ENCODE measurements at regions not wholly inside any gene's neighbourhood (a gene's known extent, or its start where the extent isn't known, plus 50 kb on each side); places are given as distances from the start of the nearest gene placed in this dataset.

DNA sequence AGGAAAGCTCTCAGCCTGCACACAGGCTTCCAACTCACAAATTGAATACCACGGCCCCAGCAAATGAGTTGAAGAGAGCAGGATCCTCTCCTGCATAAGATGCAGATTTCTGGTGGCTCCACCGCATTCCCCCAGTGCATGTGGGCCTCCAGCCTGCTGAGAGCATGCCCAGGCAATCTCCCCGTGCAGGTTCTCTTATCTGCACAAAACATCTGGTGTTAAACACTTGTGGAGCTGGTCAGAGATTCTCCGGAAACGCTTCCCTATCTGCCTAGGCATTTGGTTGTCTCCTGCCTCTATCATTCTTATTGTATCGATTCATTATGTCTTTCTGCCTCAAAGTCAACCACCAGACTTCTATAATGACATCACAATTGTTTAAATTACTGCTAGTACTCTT, 1349.0 kb upstream of the B3GALT2 start:
- H3K27me3 ChIP-seq (ENCODE audit: control insufficient read depth, insufficient read depth, low read length), result no peaks in the 10 kb centered on the region
- no peaks in the 10 kb centered on the region for H3K36me3 ChIP-seq (ENCODE audit: control insufficient read depth, insufficient read depth, low read length)
- no peaks in the 10 kb centered on the region for H3K4me1 ChIP-seq (ENCODE audit: control insufficient read depth, insufficient read depth, low read length)
- H3K4me3 ChIP-seq (ENCODE audit: low read length), result no peak overlapping the region
- no peaks in the 10 kb centered on the region for H3K9me3 ChIP-seq (ENCODE audit: control insufficient read depth, low read length)
- no peak overlapping the region for H3K9ac ChIP-seq (ENCODE audit: low read length)

GRCh38 chr1:194534784-194535183, 1348.4 kb upstream of the B3GALT2 start:
- Histone ChIP-seq H3K4me3 (ENCODE audit: low read length) (no peak overlapping the region), H3K36me3 (ENCODE audit: control insufficient read depth, insufficient read depth, low read length) (no peaks in the 10 kb centered on the region), H3K4me1 (ENCODE audit: control insufficient read depth, insufficient read depth, low read length) (no peaks in the 10 kb centered on the region), H3K27me3 (ENCODE audit: control insufficient read depth, insufficient read depth, low read length) (no peaks in the 10 kb centered on the region), H3K9ac (ENCODE audit: low read length) (no peak overlapping the region), H3K9me3 (ENCODE audit: control insufficient read depth, low read length) (no peaks in the 10 kb centered on the region)

GRCh38 chr1:194533641-194534040, 1347.2 kb upstream of the B3GALT2 start:
- no peaks in the 10 kb centered on the region for H3K9me3 ChIP-seq (ENCODE audit: control insufficient read depth, low read length)

GRCh38 chr1:194517567-194517966, 1331.2 kb upstream of the B3GALT2 start:
- Histone ChIP-seq H3K9ac (ENCODE audit: low read length) (no peak overlapping the region), H3K9me3 (ENCODE audit: control insufficient read depth, low read length) (no peaks in the 10 kb centered on the region), H3K36me3 (ENCODE audit: control insufficient read depth, insufficient read depth, low read length) (no peaks in the 10 kb centered on the region), H3K4me3 (ENCODE audit: low read length) (no peak overlapping the region), H3K27me3 (ENCODE audit: control insufficient read depth, insufficient read depth, low read length) (no peaks in the 10 kb centered on the region), H3K4me1 (ENCODE audit: control insufficient read depth, insufficient read depth, low read length) (no peaks in the 10 kb centered on the region)

More at GRCh38 chr1:194533641-194534040, 1347.2 kb upstream of the B3GALT2 start:
- no peaks in the 10 kb centered on the region for H3K27me3 ChIP-seq (ENCODE audit: control insufficient read depth, insufficient read depth, low read length)
- H3K4me1 ChIP-seq (ENCODE audit: control insufficient read depth, insufficient read depth, low read length), result no peaks in the 10 kb centered on the region
- H3K4me3 ChIP-seq (ENCODE audit: low read length), result no peak overlapping the region
- no peaks in the 10 kb centered on the region for H3K36me3 ChIP-seq (ENCODE audit: control insufficient read depth, insufficient read depth, low read length)
- H3K9ac ChIP-seq (ENCODE audit: low read length), result no peak overlapping the region

GRCh38 chr1:194515916-194516315, 1329.5 kb upstream of the B3GALT2 start:
- no peaks in the 10 kb centered on the region for H3K9me3 ChIP-seq (ENCODE audit: control insufficient read depth, low read length)
- no peaks in the 10 kb centered on the region for H3K27me3 ChIP-seq (ENCODE audit: control insufficient read depth, insufficient read depth, low read length)
- no peaks in the 10 kb centered on the region for H3K4me1 ChIP-seq (ENCODE audit: control insufficient read depth, insufficient read depth, low read length)
- H3K9ac ChIP-seq (ENCODE audit: low read length), result no peak overlapping the region
- H3K36me3 ChIP-seq (ENCODE audit: control insufficient read depth, insufficient read depth, low read length), result no peaks in the 10 kb centered on the region
- no peak overlapping the region for H3K4me3 ChIP-seq (ENCODE audit: low read length)

GRCh38 chr1:194512957-194513356, 1326.5 kb upstream of the B3GALT2 start:
- Histone ChIP-seq H3K27me3 (ENCODE audit: control insufficient read depth, insufficient read depth, low read length) (no peaks in the 10 kb centered on the region), H3K9me3 (ENCODE audit: control insufficient read depth, low read length) (no peaks in the 10 kb centered on the region), H3K9ac (ENCODE audit: low read length) (no peak overlapping the region), H3K4me3 (ENCODE audit: low read length) (no peak overlapping the region), H3K36me3 (ENCODE audit: control insufficient read depth, insufficient read depth, low read length) (no peaks in the 10 kb centered on the region), H3K4me1 (ENCODE audit: control insufficient read depth, insufficient read depth, low read length) (no peaks in the 10 kb centered on the region)

GRCh38 chr1:194512345-194512744, 1325.9 kb upstream of the B3GALT2 start:
- no peak overlapping the region for H3K4me3 ChIP-seq (ENCODE audit: low read length)
- no peaks in the 10 kb centered on the region for H3K9me3 ChIP-seq (ENCODE audit: control insufficient read depth, low read length)
- no peak overlapping the region for H3K9ac ChIP-seq (ENCODE audit: low read length)
- H3K27me3 ChIP-seq (ENCODE audit: control insufficient read depth, insufficient read depth, low read length), result no peaks in the 10 kb centered on the region
- no peaks in the 10 kb centered on the region for H3K36me3 ChIP-seq (ENCODE audit: control insufficient read depth, insufficient read depth, low read length)
- H3K4me1 ChIP-seq (ENCODE audit: control insufficient read depth, insufficient read depth, low read length), result no peaks in the 10 kb centered on the region

GRCh38 chr1:194503209-194503608, 1316.8 kb upstream of the B3GALT2 start:
- no peaks in the 10 kb centered on the region for H3K4me1 ChIP-seq (ENCODE audit: control insufficient read depth, insufficient read depth, low read length)
- no peak overlapping the region for H3K4me3 ChIP-seq (ENCODE audit: low read length)
- no peaks in the 10 kb centered on the region for H3K9me3 ChIP-seq (ENCODE audit: control insufficient read depth, low read length)
- H3K36me3 ChIP-seq (ENCODE audit: control insufficient read depth, insufficient read depth, low read length), result no peaks in the 10 kb centered on the region
- H3K27me3 ChIP-seq (ENCODE audit: control insufficient read depth, insufficient read depth, low read length), result no peaks in the 10 kb centered on the region
- no peak overlapping the region for H3K9ac ChIP-seq (ENCODE audit: low read length)

GRCh38 chr1:194495434-194495833, 1309.0 kb upstream of the B3GALT2 start:
- H3K4me1 ChIP-seq (ENCODE audit: control insufficient read depth, insufficient read depth, low read length), result no peaks in the 10 kb centered on the region
- H3K4me3 ChIP-seq (ENCODE audit: low read length), result no peak overlapping the region
- no peaks in the 10 kb centered on the region for H3K36me3 ChIP-seq (ENCODE audit: control insufficient read depth, insufficient read depth, low read length)
- no peak overlapping the region for H3K9ac ChIP-seq (ENCODE audit: low read length)
- H3K27me3 ChIP-seq (ENCODE audit: control insufficient read depth, insufficient read depth, low read length), result no peaks in the 10 kb centered on the region
- H3K9me3 ChIP-seq (ENCODE audit: control insufficient read depth, low read length), result no peaks in the 10 kb centered on the region

GRCh38 chr1:194487172-194487571, 1300.8 kb upstream of the B3GALT2 start:
- Histone ChIP-seq H3K4me3 (ENCODE audit: low read length) (no peak overlapping the region), H3K9me3 (ENCODE audit: control insufficient read depth, low read length) (no peaks in the 10 kb centered on the region), H3K36me3 (ENCODE audit: control insufficient read depth, insufficient read depth, low read length) (no peaks in the 10 kb centered on the region), H3K9ac (ENCODE audit: low read length) (no peak overlapping the region), H3K27me3 (ENCODE audit: control insufficient read depth, insufficient read depth, low read length) (no peaks in the 10 kb centered on the region), H3K4me1 (ENCODE audit: control insufficient read depth, insufficient read depth, low read length) (no peaks in the 10 kb centered on the region)

GRCh38 chr1:194485432-194485831, 1299.0 kb upstream of the B3GALT2 start:
- Histone ChIP-seq H3K9me3 (ENCODE audit: control insufficient read depth, low read length) (no peaks in the 10 kb centered on the region), H3K36me3 (ENCODE audit: control insufficient read depth, insufficient read depth, low read length) (no peaks in the 10 kb centered on the region), H3K27me3 (ENCODE audit: control insufficient read depth, insufficient read depth, low read length) (no peaks in the 10 kb centered on the region), H3K9ac (ENCODE audit: low read length) (no peak overlapping the region), H3K4me3 (ENCODE audit: low read length) (no peak overlapping the region), H3K4me1 (ENCODE audit: control insufficient read depth, insufficient read depth, low read length) (no peaks in the 10 kb centered on the region)

DNA sequence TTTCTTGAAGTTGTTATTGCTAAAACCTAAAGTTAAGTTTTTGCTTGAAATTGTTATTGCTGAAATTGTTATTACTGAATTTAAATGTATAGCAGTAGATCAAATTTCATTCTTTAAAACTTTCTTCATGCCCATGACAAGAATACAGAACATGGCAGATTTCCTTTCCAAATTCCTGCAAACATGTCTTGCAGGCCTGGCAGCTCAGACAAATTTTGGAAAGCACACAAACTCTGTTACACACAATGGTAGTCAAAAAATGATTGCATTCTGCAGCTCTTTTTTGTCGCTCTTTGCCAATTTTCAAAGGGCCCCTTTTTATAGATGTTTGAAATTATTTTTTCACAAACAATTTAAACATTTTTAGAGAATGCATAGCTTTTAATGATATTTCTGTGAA, 1292.3 kb upstream of the B3GALT2 start:
- H3K27me3 ChIP-seq (ENCODE audit: control insufficient read depth, insufficient read depth, low read length), result no peaks in the 10 kb centered on the region
- H3K36me3 ChIP-seq (ENCODE audit: control insufficient read depth, insufficient read depth, low read length), result no peaks in the 10 kb centered on the region
- no peaks in the 10 kb centered on the region for H3K4me1 ChIP-seq (ENCODE audit: control insufficient read depth, insufficient read depth, low read length)
- no peaks in the 10 kb centered on the region for H3K9me3 ChIP-seq (ENCODE audit: control insufficient read depth, low read length)
- no peak overlapping the region for H3K9ac ChIP-seq (ENCODE audit: low read length)
- no peak overlapping the region for H3K4me3 ChIP-seq (ENCODE audit: low read length)

GRCh38 chr1:194477908-194478307, 1291.5 kb upstream of the B3GALT2 start:
- Histone ChIP-seq H3K4me3 (ENCODE audit: low read length) (no peak overlapping the region), H3K9me3 (ENCODE audit: control insufficient read depth, low read length) (no peaks in the 10 kb centered on the region), H3K36me3 (ENCODE audit: control insufficient read depth, insufficient read depth, low read length) (no peaks in the 10 kb centered on the region), H3K4me1 (ENCODE audit: control insufficient read depth, insufficient read depth, low read length) (no peaks in the 10 kb centered on the region), H3K27me3 (ENCODE audit: control insufficient read depth, insufficient read depth, low read length) (no peaks in the 10 kb centered on the region), H3K9ac (ENCODE audit: low read length) (no peak overlapping the region)
